ENCODE measurements at regions not wholly inside any gene's neighbourhood (a gene's known extent, or its start where the extent isn't known, plus 50 kb on each side); places are given as distances from the start of the nearest gene placed in this dataset.

DNA sequence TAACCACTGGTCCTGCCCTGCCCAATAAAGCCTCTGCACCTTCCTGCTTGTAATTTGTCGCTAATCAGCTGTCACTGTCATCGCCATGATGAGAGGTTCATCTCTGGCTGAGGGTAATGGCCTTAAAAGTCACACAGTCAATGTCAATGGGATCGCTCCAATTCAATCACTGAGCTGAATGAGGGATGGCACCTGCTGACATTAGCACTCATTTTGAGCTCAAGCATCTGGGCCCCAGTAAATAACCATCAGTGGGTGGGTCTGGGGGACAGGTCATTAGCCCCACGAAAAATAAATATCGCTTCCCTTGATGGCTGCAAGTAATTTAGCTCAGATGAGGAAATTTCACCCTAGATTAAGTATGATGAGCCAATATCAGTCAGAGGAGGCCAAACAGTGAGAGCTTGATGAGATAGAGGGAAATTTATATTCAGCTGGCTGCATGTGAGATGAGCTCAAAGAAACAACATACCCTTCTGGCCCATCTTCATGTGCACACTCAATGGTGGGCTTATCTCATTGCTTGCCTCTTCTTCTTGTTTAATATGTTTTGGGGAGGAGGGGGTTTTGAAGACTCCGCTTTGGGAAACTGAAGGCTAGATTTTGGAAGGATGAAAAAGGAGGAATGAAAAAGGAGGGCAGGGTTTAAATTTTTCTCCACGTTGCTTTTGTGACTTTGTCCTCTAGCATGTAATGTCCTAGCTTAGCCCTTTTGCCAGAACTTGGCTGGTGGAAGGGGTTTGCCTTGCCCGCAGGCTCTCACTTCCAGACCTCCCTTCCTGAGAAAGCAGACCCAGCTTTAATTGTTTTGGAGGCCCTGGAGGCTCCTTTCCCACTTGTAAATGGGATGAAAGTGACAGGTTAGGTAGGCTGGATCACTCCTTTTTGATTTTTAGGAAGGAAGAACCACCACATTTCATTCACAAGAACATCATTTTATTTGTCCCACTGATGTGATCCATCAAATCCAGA is 84.8 kb upstream of the PAQR3 start:
- Histone ChIP-seq H3K4me1 (ENCODE audit: low read depth) (no peaks in the 10 kb centered on the region), H3K9me3 (no peaks in the 10 kb centered on the region), H3K36me3 (ENCODE audit: low read depth) (no peaks in the 10 kb centered on the region), H3K4me3 (no peak overlapping the region)
- no peak for TF ChIP-seq CTCF (IDR thresholded peaks at IDR 0.05)
- intact Hi-C loops (cut with DNase I, micrococcal nuclease): no loop called here
- ATAC-seq: no peak
- DNase-seq: no peak

GRCh38 chr4:79022529-79022928 is 83.3 kb upstream of the PAQR3 start:
- no peak for TF ChIP-seq CTCF (IDR thresholded peaks at IDR 0.05)

DNA sequence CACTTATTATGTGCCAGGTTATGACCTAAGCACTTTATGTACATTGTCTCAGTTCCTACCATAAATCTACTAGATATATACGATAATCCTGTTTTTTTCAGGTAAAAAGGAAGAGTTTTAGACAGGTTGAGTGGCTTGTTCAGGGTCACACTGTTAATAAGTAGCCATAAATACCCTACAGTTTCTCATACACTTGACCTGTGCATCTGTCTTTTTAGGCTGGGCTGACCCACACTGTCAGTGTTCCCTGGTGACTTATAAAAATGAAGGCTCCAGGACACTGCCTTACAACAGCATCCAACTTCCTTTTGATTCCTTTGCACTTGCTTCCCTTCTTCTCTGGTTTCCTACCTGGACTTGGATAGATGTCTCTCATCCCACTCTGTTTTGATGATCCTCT is 78.2 kb upstream of the PAQR3 start:
- Histone ChIP-seq H3K36me3 (ENCODE audit: low read depth) (no peaks in the 10 kb centered on the region), H3K4me1 (ENCODE audit: low read depth) (no peaks in the 10 kb centered on the region), H3K9me3 (no peaks in the 10 kb centered on the region), H3K4me3 (no peak overlapping the region)
- intact Hi-C loops (cut with DNase I, micrococcal nuclease): no loop called here
- DNase-seq (no peak), ATAC-seq (no peak)
- no peak for TF ChIP-seq CTCF (IDR thresholded peaks at IDR 0.05)

More at GRCh38 chr4:79022529-79022928, 83.3 kb upstream of the PAQR3 start:
- peak in 1 of 3 donors; percentile 43 for DNase-seq
- Histone ChIP-seq H3K4me3 (no peak overlapping the region), H3K9me3 (no peaks in the 10 kb centered on the region), H3K4me1 (ENCODE audit: low read depth) (no peaks in the 10 kb centered on the region), H3K36me3 (ENCODE audit: low read depth) (no peaks in the 10 kb centered on the region)
- no peak for ATAC-seq
- intact Hi-C loops (cut with DNase I, micrococcal nuclease): no loop called here

GRCh38 chr4:79016878-79017277 is 77.6 kb upstream of the PAQR3 start:
- ATAC-seq (no peak), DNase-seq (no peak)
- H3K4me3 ChIP-seq: no peak overlapping the region
- H3K36me3 ChIP-seq (ENCODE audit: low read depth): no peaks in the 10 kb centered on the region
- TF ChIP-seq CTCF (IDR thresholded peaks at IDR 0.05): no peak
- H3K4me1 ChIP-seq (ENCODE audit: low read depth): no peaks in the 10 kb centered on the region
- H3K9me3 ChIP-seq: no peaks in the 10 kb centered on the region
- intact Hi-C loops (cut with DNase I, micrococcal nuclease): no loop called here

GRCh38 chr4:79015411-79015810 is 76.2 kb upstream of the PAQR3 start:
- H3K9me3 ChIP-seq: no peaks in the 10 kb centered on the region
- intact Hi-C loops (cut with DNase I, micrococcal nuclease): no loop called here
- ATAC-seq (no peak), DNase-seq (no peak)
- H3K4me3 ChIP-seq: no peak overlapping the region
- H3K4me1 ChIP-seq (ENCODE audit: low read depth): no peaks in the 10 kb centered on the region
- TF ChIP-seq CTCF (IDR thresholded peaks at IDR 0.05): no peak
- H3K36me3 ChIP-seq (ENCODE audit: low read depth): no peaks in the 10 kb centered on the region

All from mucosa of descending colon (tissue), 3 donors.